Suprapubic skin (tissue), 4 donors: ENCODE measurements at regions not wholly inside any gene's neighbourhood (a gene's known extent, or its start where the extent isn't known, plus 50 kb on each side); places are given as distances from the start of the nearest gene placed in this dataset.

Experiments used
- DNase-seq, 2 donors: peaks; one replicate each; pipeline ENCODE4 v3.0.0-alpha.2; 2019; ENCODE audit warnings: low spot score in 2 of 2
- H3K27ac ChIP-seq: fragments of 200-600 bp; sonication (generic); one replicate; pipeline ENCODE4 v1.5.1; 2019
- H3K27me3 ChIP-seq: fragments of 200-600 bp; sonication (generic); one replicate; pipeline ENCODE4 v1.5.1; 2019
- H3K36me3 ChIP-seq: fragments of 200-600 bp; sonication (generic); one replicate; pipeline ENCODE4 v1.5.1; 2019
- H3K4me1 ChIP-seq: fragments of 200-600 bp; sonication (generic); one replicate; pipeline ENCODE4 v1.5.1; 2019
- H3K4me3 ChIP-seq: fragments of 200-600 bp; sonication (generic); one replicate; pipeline ENCODE4 v1.5.1; 2019; ENCODE audit warnings: mild to moderate bottlenecking
- H3K9me3 ChIP-seq: fragments of 200-600 bp; sonication (generic); one replicate; pipeline ENCODE4 v1.5.1; 2019
- CTCF ChIP-seq, 2 donors: fragments of 200-600 bp in 1 of 2; fragments of 450-650 bp in 1 of 2; sonication (generic) in 1 of 2; IDR thresholded peaks; one replicate each; pipeline ENCODE4 v1.5.1; 2016 to 2019; ENCODE audit warnings: antibody characterized with exemption in 2 of 2, mild to moderate bottlenecking in 1 of 2, moderate library complexity in 1 of 2
- EP300 ChIP-seq: sonication (generic); formaldehyde crosslinking; IDR thresholded peaks from one replicate; pipeline ENCODE4 v1.6.1; 2017; ENCODE audit warnings: antibody characterized with exemption
- POLR2A ChIP-seq, 2 donors: fragments of 450-650 bp; IDR thresholded peaks; one replicate each; pipeline ENCODE4 v1.6.1; 2017; ENCODE audit warnings: antibody characterized with exemption in 2 of 2, mild to moderate bottlenecking in 2 of 2, moderate library complexity in 2 of 2
- POLR2AphosphoS5 ChIP-seq, 3 donors: sonication (generic); formaldehyde crosslinking; IDR thresholded peaks; one replicate each; pipeline ENCODE4 v1.6.1; 2017; ENCODE audit warnings: antibody characterized with exemption in 3 of 3
- WGBS: methylation state at CpG from one replicate; pipeline ENCODE4 v1.1.5; 2018; 5-methylcytosine and 5-hydroxymethylcytosine counted together

GRCh38 chr5:91820874-91821273 is 437.8 kb upstream of the ARRDC3 start:
- Histone ChIP-seq H3K4me3 (no peak overlapping the region), H3K27ac (no peak overlapping the region), H3K36me3 (no peaks in the 10 kb centered on the region), H3K9me3 (no peaks in the 10 kb centered on the region), H3K27me3 (no peaks in the 10 kb centered on the region), H3K4me1 (no peaks in the 10 kb centered on the region)
- no peak for TF ChIP-seq CTCF (IDR thresholded peaks at IDR 0.05)
- TF ChIP-seq EP300, result no peak
- no peak for TF ChIP-seq POLR2A (IDR thresholded peaks at IDR 0.05)
- no peak for TF ChIP-seq POLR2AphosphoS5 (IDR thresholded peaks at IDR 0.05)
- no peak for DNase-seq

- WGBS, result 0% methylated on average over 1 of the region's 1 CpG
- Histone ChIP-seq H3K9me3 (no peaks in the 10 kb centered on the region), H3K36me3 (no peaks in the 10 kb centered on the region), H3K27ac (no peak overlapping the region), H3K4me1 (no peaks in the 10 kb centered on the region), H3K4me3 (no peak overlapping the region), H3K27me3 (no peaks in the 10 kb centered on the region)
- DNase-seq, result no peak
- TF ChIP-seq POLR2A (IDR thresholded peaks at IDR 0.05) (no peak), POLR2AphosphoS5 (IDR thresholded peaks at IDR 0.05) (no peak), EP300 (no peak), CTCF (IDR thresholded peaks at IDR 0.05) (no peak)
These were observed 433.6 kb upstream of the ARRDC3 start for GRCh38 chr5:91816681-91817080.

GRCh38 chr5:91797576-91797975 is 414.5 kb upstream of the ARRDC3 start:
- 53% methylated on average over 2 of the region's 2 CpGs for WGBS

GRCh38 chr5:91794856-91795548 is 411.9 kb upstream of the ARRDC3 start:
- DNase-seq, result no peak
- no peaks in the 10 kb centered on the region for H3K36me3 ChIP-seq
- TF ChIP-seq CTCF (IDR thresholded peaks at IDR 0.05), result no peak
- TF ChIP-seq POLR2AphosphoS5 (IDR thresholded peaks at IDR 0.05), result no peak
- TF ChIP-seq POLR2A (IDR thresholded peaks at IDR 0.05), result no peak
- TF ChIP-seq EP300, result no peak
- no peak overlapping the region for H3K4me3 ChIP-seq
- no peaks in the 10 kb centered on the region for H3K9me3 ChIP-seq
- no peaks in the 10 kb centered on the region for H3K27me3 ChIP-seq
- H3K4me1 ChIP-seq, result no peaks in the 10 kb centered on the region
- no peak overlapping the region for H3K27ac ChIP-seq
- WGBS, result 84% methylated on average over 4 of the region's 4 CpGs

More at GRCh38 chr5:91797576-91797975, 414.5 kb upstream of the ARRDC3 start:
- TF ChIP-seq POLR2AphosphoS5 (IDR thresholded peaks at IDR 0.05) (no peak), POLR2A (IDR thresholded peaks at IDR 0.05) (no peak), EP300 (no peak), CTCF (IDR thresholded peaks at IDR 0.05) (no peak)
- Histone ChIP-seq H3K4me3 (no peak overlapping the region), H3K4me1 (no peaks in the 10 kb centered on the region), H3K27me3 (no peaks in the 10 kb centered on the region), H3K36me3 (no peaks in the 10 kb centered on the region), H3K27ac (no peak overlapping the region), H3K9me3 (peaks cover 2% of the 10 kb centered on the region)
- DNase-seq, result no peak

- Histone ChIP-seq H3K4me3 (no peak overlapping the region), H3K27ac (no peak overlapping the region), H3K4me1 (no peaks in the 10 kb centered on the region), H3K27me3 (no peaks in the 10 kb centered on the region), H3K9me3 (no peaks in the 10 kb centered on the region), H3K36me3 (no peaks in the 10 kb centered on the region)
- no peak for DNase-seq
- no peak for TF ChIP-seq POLR2AphosphoS5 (IDR thresholded peaks at IDR 0.05)
- TF ChIP-seq POLR2A (IDR thresholded peaks at IDR 0.05), result no peak
- TF ChIP-seq EP300, result no peak
- 31% methylated on average over 2 of the region's 2 CpGs for WGBS
These were observed 411.3 kb upstream of the ARRDC3 start for GRCh38 chr5:91794455-91794854.

GRCh38 chr5:91787718-91788117 is 404.6 kb upstream of the ARRDC3 start:
- no peak for DNase-seq
- Histone ChIP-seq H3K27me3 (no peaks in the 10 kb centered on the region), H3K9me3 (no peaks in the 10 kb centered on the region), H3K4me1 (no peaks in the 10 kb centered on the region), H3K27ac (no peak overlapping the region), H3K4me3 (no peak overlapping the region), H3K36me3 (no peaks in the 10 kb centered on the region)
- no peak for TF ChIP-seq POLR2A (IDR thresholded peaks at IDR 0.05)
- no peak for TF ChIP-seq EP300
- TF ChIP-seq CTCF (IDR thresholded peaks at IDR 0.05), result no peak
- no peak for TF ChIP-seq POLR2AphosphoS5 (IDR thresholded peaks at IDR 0.05)
- WGBS, result 9% methylated on average over 1 of the region's 1 CpG
